ENCODE measurements at regions not wholly inside any gene's neighbourhood (a gene's known extent, or its start where the extent isn't known, plus 50 kb on each side); places are given as distances from the start of the nearest gene placed in this dataset.
"Not testable (repeated sequence)": the region's sequence is repeated elsewhere in the genome, so short reads cannot be mapped to it uniquely, and the experiment has no call there.

DNA sequence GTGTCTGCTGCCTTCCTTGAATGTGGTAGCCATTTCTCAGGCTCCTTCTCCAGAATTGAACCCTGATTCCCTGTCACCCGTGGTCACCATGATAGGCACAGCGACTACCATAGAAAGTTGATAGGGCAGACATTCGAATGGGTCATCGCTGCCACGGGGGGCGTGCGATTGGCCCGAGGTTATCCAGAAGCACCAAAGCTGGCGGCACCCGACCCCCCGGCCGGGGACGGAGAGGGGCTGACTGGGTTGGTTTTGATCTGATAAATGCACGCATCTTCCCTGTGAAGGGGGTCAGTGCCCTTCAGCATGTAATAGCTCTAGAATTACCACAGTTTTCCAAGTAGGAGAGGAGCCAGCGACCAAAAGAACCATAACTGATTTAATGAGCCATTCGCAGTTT, 94.0 kb upstream of the ANKRD30BL start:
- no peak overlapping the region for H3K27ac ChIP-seq
- H3K4me1 ChIP-seq: peaks cover 0 to 3% (median 0%) of the 10 kb centered on the region in 4 donors
- H3K36me3 ChIP-seq: no peaks in the 10 kb centered on the region
- H3K27me3 ChIP-seq: peaks cover 27% of the 10 kb centered on the region
- 98% methylated on average over 16 of the region's 16 CpGs; no CpG with 5 or more reads in 1 of the 2 donors for WGBS, 2 donors (ENCODE audit: low coverage in 1 of 2)
- in situ Hi-C loops (cut with MboI; ENCODE audit: low pct_ligation_motif_present in 1 of 4, low pct_unique_long_range_greater_than_20kb in 1 of 4, low sequenced_read_pairs in 3 of 4) (loop anchor here in 1 of 4 donors (25.0 kb wide), 1 partner anchor 907 kb away; no protein-coding TSS in a partner anchor), intact Hi-C loops (cut with DNase I; ENCODE audit: low total_unique reads) (no loop called here)
- no peaks in the 10 kb centered on the region for H3K9me3 ChIP-seq
- DNase-seq: no peak
- no peak overlapping the region for H3K4me3 ChIP-seq
- no peak for TF ChIP-seq POLR2A (IDR thresholded peaks at IDR 0.05)
- TF ChIP-seq EP300 (IDR thresholded peaks at IDR 0.05; ENCODE audit: low read depth): no peak
- TF ChIP-seq POLR2AphosphoS5 (IDR thresholded peaks at IDR 0.05): no peak
- TF ChIP-seq, protein P1, sequence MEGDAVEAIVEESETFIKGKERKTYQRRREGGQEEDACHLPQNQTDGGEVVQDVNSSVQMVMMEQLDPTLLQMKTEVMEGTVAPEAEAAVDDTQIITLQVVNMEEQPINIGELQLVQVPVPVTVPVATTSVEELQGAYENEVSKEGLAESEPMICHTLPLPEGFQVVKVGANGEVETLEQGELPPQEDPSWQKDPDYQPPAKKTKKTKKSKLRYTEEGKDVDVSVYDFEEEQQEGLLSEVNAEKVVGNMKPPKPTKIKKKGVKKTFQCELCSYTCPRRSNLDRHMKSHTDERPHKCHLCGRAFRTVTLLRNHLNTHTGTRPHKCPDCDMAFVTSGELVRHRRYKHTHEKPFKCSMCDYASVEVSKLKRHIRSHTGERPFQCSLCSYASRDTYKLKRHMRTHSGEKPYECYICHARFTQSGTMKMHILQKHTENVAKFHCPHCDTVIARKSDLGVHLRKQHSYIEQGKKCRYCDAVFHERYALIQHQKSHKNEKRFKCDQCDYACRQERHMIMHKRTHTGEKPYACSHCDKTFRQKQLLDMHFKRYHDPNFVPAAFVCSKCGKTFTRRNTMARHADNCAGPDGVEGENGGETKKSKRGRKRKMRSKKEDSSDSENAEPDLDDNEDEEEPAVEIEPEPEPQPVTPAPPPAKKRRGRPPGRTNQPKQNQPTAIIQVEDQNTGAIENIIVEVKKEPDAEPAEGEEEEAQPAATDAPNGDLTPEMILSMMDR (IDR thresholded peaks at IDR 0.05): no peak

DNA sequence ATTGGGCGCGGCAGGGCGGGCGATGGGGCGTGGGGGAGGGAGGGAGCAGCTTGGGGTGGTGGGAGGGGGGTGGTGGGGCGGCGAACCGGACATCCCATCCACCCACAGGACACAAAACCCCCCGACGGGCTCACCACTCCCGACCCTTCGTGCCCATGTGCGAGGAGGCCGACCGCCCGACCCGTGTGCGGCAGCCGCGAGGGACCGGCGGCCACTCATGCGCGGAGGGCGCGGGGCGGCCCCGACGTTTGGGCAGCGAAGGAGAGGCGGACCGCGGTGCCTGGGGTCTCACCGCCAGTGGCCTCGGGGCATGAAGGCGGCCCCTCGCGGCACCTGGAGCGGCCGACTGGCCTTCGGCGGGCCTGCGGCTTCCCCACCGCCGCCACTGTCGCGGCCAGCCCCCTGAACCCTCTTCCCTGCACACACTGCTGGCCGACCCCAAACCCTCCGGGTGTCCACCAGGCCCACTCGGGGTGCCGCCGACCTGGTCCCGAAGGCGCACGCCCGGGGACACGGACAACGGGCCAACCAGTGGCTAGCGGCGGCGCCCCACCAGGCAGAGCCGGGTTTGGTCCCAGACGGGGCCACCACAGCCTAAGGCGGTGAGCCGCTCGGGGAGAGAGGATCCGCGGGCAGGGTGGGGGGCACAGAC, 94.6 kb upstream of the ANKRD30BL start:
- Histone ChIP-seq H3K4me1 (peaks cover 0 to 3% (median 0%) of the 10 kb centered on the region in 4 donors), H3K27ac (no peak overlapping the region), H3K27me3 (peaks cover 27% of the 10 kb centered on the region), H3K36me3 (no peaks in the 10 kb centered on the region), H3K4me3 (no peak overlapping the region), H3K9me3 (no peaks in the 10 kb centered on the region)
- TF ChIP-seq POLR2A (IDR thresholded peaks at IDR 0.05): no peak
- in situ Hi-C loops (cut with MboI; ENCODE audit: low pct_ligation_motif_present in 1 of 4, low pct_unique_long_range_greater_than_20kb in 1 of 4, low sequenced_read_pairs in 3 of 4) (loop anchor here in 1 of 4 donors (25.0 kb wide), 1 partner anchor 906 kb away; no protein-coding TSS in a partner anchor), intact Hi-C loops (cut with DNase I; ENCODE audit: low total_unique reads) (no loop called here)
- 67% methylated on average over 46 of the region's 68 CpGs; no CpG with 5 or more reads in 1 of the 2 donors for WGBS, 2 donors (ENCODE audit: low coverage in 1 of 2)
- no peak for DNase-seq

DNA sequence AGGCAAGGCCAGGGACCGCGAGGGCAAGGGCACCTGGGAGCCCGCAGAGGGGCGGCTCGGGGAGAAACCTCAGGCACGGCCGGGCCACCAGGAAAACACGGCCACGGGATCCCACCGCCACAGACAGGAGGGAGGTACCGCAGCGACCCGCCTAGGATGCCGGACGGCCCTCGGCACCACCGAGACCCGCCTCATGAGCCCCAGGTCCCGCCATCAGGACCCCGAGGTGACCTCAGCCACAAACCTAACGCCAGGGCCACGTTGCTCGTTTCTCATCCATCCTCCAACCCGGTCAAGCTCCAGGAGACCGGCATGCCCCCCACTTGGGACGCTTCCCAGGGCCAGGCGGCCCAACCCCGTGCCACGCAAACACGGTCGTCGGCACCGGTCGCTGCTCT, 95.2 kb upstream of the ANKRD30BL start:
- H3K4me1 ChIP-seq; intact Hi-C loops (cut with DNase I; ENCODE audit: low total_unique reads); H3K36me3 ChIP-seq; H3K9me3 ChIP-seq; DNase-seq; H3K27ac ChIP-seq: not testable (repeated sequence)
- WGBS, 2 donors (ENCODE audit: low coverage in 1 of 2): 40% methylated on average over 31 of the region's 34 CpGs; no CpG with 5 or more reads in 1 of the 2 donors
- in situ Hi-C loops (cut with MboI; ENCODE audit: low pct_ligation_motif_present in 1 of 4, low pct_unique_long_range_greater_than_20kb in 1 of 4, low sequenced_read_pairs in 3 of 4): loop anchor here in 1 of 4 donors (25.0 kb wide), 1 partner anchor 905 kb away; no protein-coding TSS in a partner anchor
- Histone ChIP-seq H3K4me3 (peak overlapping the region in 1 of 4 donors; percentile 3), H3K27me3 (peaks cover 27% of the 10 kb centered on the region)

DNA sequence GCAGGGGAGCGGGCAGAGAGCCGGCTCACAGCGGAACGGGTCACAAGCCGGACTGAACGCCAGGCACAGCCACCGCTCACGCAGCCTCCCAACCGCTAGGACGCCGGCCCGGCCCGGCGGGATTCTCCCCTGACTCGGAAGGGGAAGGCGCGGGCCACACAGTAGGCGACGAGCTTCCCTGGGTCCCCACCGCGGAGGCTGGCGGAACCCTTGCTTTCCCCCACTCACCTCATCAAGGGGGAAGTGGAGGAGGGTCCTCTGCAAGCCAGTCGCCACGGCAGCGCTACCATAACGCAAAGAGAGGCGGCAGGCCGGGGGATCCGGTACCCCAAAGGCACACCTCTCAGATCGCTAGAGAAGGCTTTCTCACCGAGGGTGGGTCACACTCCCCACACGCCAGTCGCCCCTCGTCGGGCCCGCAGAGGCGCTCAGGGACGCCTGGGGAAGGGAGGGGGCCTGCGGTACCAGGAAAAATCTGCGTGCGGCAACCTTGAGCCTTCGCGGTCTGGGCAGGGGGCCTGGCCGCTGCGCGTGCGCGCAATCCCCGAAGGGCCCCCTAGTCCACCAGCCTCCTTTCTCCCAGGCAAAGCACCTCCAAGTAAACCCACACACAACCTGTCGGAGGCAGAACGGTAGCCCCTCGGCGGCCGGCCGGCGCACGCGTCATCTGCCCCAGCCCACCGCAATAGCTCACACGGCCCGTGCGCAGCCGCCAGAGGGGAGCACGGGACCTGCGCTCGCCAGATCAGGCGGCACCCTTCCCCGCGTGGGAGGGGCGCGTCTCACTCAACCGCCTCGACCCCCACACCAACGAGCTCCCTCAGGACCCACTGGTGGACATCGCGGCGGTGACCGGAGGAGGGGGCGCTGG, 95.8 kb upstream of the ANKRD30BL start:
- peak overlapping the region in 1 of 4 donors; percentile 3 for H3K4me3 ChIP-seq
- DNase-seq; H3K4me1 ChIP-seq; H3K36me3 ChIP-seq; H3K9me3 ChIP-seq; H3K27ac ChIP-seq; intact Hi-C loops (cut with DNase I; ENCODE audit: low total_unique reads): not testable (repeated sequence)
- in situ Hi-C loops (cut with MboI; ENCODE audit: low pct_ligation_motif_present in 1 of 4, low pct_unique_long_range_greater_than_20kb in 1 of 4, low sequenced_read_pairs in 3 of 4): loop anchor here in 1 of 4 donors (25.0 kb wide), 1 partner anchor 905 kb away; no protein-coding TSS in a partner anchor
- WGBS, 2 donors (ENCODE audit: low coverage in 1 of 2): 7 to 22% methylated on average over 3 to 64 of the region's 79 CpGs
- peaks cover 27% of the 10 kb centered on the region for H3K27me3 ChIP-seq

DNA sequence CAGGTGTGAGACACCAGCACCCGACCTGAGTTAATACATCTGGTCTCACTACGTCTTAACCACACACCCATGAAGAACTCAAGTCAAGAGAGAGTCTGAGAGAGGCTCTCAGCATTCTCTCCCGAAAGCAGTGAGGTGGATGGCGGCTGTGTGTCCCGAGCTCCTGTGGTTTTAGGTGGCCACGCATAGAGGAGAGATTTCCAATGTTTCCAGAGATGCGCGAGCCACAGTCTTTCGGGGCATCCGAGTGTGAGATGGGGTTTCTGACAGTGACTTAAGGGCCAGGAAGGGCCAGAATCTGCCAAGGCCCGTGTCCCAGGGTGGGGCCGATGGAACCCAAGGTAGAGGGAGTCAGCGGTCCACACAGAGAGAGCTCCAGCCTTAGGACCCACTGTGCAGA, 97.5 kb upstream of the ANKRD30BL start:
- in situ Hi-C loops (cut with MboI; ENCODE audit: low pct_ligation_motif_present in 1 of 4, low pct_unique_long_range_greater_than_20kb in 1 of 4, low sequenced_read_pairs in 3 of 4): loop anchor here in 1 of 4 donors (25.0 kb wide), 1 partner anchor 903 kb away; no protein-coding TSS in a partner anchor
- WGBS, 2 donors (ENCODE audit: low coverage in 1 of 2): 87 to 96% methylated on average over 5 to 13 of the region's 13 CpGs

DNA sequence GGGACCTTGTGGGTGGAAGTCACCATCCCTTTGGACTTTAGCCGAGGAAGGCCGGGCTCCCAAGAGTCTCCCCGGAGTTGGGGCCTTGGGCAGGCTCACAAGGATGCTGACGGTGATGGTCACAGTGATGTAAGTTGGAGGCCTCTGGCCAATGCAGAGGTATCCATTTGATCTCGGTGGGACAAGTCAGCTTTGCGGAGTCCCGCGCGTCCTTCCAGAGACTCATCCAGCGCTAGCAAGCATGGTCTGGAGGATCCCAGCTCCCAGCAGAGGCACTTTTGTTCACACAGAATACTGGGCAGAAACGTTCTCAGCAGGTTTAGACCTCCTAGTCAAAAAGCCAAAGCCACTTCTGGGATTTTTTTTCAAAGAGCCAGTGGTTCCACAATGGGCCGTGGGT, 103.8 kb upstream of the ANKRD30BL start:
- in situ Hi-C loops (cut with MboI; ENCODE audit: low pct_ligation_motif_present in 1 of 4, low pct_unique_long_range_greater_than_20kb in 1 of 4, low sequenced_read_pairs in 3 of 4): loop anchor here in 1 of 4 donors (25.0 kb wide), 1 partner anchor 897 kb away; no protein-coding TSS in a partner anchor
- 89 to 100% methylated on average over 1 to 12 of the region's 12 CpGs for WGBS, 2 donors (ENCODE audit: low coverage in 1 of 2)
- intact Hi-C loops (cut with DNase I; ENCODE audit: low total_unique reads): not testable (repeated sequence)

More for the DNA sequence above, 97.5 kb upstream of the ANKRD30BL start:
- H3K4me1 ChIP-seq; DNase-seq; H3K27ac ChIP-seq; H3K4me3 ChIP-seq; H3K36me3 ChIP-seq; intact Hi-C loops (cut with DNase I; ENCODE audit: low total_unique reads); H3K9me3 ChIP-seq: not testable (repeated sequence)
- peaks cover 27% of the 10 kb centered on the region for H3K27me3 ChIP-seq

More for the DNA sequence above, 103.8 kb upstream of the ANKRD30BL start:
- not testable (repeated sequence) for H3K36me3 ChIP-seq, DNase-seq, H3K27me3 ChIP-seq, H3K9me3 ChIP-seq, H3K27ac ChIP-seq, H3K4me3 ChIP-seq
- H3K4me1 ChIP-seq: peaks cover 0 to 13% (median 4%) of the 10 kb centered on the region in 4 donors

Data from transverse colon (tissue), 4 donors.